HG03571 (cell line): ENCODE measurements at regions not wholly inside any gene's neighbourhood (a gene's known extent, or its start where the extent isn't known, plus 50 kb on each side); places are given as distances from the start of the nearest gene placed in this dataset.
"Not testable (repeated sequence)": the region's sequence is repeated elsewhere in the genome, so short reads cannot be mapped to it uniquely, and the experiment has no call there.

Source experiments
- ATAC-seq: cut with Tn5 transposase; IDR thresholded peaks from one replicate; pipeline ENCODE4 v1.9.1; 2021; ENCODE audit not compliant: unreplicated experiment

DNA sequence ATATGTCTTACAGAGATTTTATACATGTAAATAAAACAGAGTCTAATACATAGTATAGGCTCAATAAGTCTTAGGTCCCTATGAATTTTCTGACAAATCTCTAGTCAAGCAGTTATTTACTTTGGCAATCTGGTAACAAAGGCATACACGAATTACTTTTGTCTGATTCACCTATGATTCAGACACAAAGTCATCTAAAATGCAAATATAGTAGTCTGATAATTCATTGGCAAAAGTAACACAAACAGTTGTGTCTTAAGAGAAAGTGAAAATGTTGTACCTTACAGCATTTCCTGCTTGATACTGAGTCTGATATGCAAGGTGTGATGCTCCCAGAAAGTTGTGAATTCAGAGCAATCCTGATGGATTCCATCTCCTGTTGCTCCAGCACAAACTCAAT is 209.4 kb upstream of the PRSS1 start:
- ATAC-seq, result no peak

DNA sequence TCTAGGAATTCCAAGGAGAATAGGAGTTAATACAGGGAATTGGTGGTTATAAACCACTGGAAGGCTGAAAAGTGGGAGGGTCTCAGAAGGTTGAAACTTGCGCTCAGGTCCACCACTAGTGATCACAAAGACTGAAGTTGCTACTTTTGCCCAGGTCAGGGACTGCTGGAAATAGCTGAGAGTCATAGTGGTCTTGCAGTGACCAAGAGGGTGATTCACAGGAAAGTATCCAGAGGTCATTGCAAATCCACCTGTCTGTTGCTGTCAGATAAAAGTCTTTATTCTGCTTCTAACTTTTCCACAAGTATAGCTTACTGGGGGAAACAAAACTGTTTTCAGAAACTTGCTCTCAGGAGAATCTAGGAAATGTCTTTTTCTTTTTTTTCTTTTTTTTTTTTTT is 211.5 kb upstream of the PRSS1 start:
- ATAC-seq, result no peak

DNA sequence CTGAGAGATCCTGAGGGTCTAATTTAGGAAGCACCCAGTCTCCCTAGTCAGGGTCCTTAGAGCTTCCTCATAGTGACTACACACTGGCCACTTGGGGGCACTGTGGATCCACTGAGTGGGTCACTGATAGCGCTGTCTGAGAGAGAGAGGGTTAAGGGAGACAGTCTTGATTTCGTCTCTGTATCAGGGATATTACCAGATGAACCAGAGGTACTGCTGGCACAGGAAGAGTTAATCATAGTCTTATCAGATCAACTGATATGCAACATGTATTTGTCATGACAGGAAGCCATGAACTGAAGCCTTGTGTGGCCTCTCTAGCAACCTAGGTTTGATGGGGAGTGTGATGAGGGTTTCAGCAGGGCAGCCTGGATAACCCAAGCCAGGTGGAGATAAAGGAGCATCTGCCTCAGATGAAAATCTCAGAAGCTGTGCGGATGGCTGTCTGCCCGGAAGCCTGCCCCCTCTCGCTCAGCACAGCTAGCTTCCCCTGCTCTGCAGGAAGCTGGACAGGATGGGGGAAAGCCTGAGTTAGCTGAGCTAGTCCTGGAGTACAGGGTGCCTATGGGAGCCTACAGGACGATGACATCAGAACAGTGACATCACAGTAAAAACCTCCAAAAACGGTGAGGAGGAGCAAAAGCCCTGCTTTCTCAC is 214.0 kb upstream of the PRSS1 start:
- ATAC-seq, result peak; percentile 91

DNA sequence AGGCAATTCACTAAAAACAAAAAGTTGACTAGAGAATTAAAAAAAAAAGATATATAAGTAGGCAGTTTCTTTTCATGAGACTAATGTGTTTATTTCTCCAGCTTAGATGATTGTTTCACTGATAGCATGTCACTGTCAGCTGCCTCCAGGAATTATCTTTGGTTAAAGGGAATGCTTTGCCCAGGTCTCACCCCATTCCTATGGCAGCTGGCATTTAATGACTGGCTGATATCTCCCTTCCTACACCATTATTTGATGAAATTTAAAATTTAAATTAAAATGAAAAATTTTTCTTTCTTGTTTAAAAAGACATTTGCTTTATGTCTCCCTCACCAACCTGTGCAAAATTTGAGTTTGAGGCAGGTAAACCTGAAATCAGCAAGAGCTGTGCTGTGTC is 214.5 kb upstream of the PRSS1 start:
- ATAC-seq, result no peak

DNA sequence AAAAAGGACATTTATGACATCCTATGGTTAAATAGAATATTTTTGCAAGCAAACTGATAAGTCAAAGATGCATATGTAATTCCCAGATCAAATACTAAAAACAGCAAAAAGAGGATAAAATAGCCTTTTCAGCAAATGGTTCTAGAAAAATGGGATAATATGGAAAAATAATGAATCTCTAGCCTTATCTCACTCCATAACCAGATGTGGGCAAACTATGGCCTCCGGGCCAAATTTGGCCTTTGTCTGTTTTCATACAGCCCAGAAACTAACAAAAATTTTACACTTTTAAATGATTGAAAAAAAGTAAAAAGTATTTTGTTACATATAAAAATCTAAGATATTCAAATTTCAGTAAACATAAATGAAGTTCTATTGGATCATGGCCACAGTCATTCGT is 215.4 kb upstream of the PRSS1 start:
- no peak for ATAC-seq

DNA sequence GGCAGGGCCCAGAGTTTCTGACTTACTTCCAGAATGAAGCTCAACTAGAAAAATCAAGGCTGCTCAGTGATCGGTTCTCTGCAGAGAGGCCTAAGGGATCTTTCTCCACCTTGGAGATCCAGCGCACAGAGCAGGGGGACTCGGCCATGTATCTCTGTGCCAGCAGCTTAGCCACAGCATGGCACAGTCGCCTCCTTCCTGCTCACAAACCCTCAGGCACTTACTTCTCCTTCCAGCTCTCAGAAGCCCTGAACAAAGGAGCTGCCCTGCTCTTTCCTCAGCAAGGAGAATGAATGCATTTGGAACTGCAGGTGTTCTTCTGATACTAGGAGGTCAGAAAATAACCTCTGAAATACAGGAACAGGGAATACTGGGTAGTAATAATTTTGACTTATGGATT is 219.7 kb upstream of the PRSS1 start:
- no peak for ATAC-seq

DNA sequence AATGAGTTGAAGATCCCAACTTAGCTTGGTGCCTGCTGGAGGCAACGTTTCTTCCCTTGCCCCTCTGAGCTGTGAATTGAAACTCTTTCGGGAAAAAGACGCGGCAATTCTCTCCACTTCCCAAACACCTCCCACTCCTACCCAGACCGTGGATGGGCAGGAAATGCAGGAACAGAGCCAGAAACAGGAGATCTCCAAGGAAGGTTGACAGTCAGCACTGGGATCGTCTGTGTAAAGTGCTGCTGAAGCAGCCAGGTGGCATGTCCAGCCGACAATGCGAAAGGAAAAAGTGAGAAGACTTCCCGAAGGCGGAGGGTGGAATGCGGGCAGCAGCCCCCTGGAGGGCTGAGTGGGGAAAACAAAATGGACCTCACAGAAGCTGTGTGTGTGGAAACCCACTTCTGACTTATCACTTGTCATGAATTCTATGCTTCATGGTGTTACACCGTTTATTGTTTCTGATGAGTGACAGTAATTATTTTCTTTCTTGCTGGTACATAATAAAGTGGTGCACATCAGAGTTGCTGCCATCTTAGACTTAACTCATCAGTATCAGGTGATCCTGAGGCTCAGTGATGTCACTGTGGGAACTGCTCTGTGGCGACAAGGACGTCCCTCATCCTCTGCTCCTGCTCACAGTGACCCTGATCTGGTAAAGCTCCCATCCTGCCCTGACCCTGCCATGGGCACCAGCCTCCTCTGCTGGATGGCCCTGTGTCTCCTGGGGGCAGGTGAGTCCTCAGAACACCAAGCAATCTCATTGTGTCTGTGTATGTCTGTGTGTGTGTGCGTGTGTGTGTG is 220.5 kb upstream of the PRSS1 start:
- ATAC-seq, result no peak

DNA sequence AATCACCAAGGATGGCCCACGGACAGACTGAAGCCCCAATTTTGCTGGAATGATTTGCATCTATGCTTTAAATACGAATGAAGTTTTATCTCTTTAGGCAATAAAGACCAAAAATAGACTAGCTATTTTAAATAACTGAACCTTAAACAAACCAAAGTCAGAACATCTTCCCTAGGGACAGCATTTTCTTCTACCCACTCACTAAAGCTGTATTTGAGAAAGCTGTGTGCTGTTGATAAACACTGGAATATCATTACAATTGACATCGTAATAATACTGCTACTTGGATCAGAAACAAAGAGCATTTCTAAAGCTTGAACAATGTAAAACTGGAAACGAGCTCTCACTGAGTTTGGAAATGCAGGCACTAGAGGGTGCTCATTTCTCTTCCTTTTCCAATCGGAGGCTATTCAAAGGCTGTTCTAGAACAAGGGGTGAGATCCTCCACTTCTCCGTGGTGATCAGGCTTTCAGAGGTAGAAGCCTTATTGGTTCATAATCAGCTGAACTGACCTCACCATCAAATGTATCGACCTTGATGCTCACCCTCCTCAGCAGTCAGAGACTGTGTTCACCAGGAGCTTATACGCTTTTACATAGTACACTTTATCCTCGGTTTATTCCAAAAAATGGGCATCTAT is 225.3 kb upstream of the PRSS1 start:
- ATAC-seq, result no peak

DNA sequence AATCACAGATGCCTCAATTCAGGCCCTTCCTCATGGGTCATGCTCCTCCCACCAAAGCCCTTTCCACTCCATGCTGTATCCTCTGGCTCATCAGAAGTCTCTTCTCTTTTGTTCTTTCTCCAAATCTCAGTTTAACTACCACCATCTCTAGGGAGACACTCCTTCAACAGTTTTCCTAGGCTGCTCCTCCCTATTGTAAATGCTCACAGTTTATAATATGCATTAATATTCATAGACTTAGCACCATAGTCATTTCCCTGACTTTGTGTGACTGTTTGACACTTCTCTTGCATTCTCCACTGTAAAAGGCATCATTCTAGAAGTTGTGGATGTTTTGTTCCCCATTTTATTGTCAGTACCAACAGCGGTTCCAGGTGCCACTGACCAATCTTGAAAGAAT is 226.5 kb upstream of the PRSS1 start:
- no peak for ATAC-seq

DNA sequence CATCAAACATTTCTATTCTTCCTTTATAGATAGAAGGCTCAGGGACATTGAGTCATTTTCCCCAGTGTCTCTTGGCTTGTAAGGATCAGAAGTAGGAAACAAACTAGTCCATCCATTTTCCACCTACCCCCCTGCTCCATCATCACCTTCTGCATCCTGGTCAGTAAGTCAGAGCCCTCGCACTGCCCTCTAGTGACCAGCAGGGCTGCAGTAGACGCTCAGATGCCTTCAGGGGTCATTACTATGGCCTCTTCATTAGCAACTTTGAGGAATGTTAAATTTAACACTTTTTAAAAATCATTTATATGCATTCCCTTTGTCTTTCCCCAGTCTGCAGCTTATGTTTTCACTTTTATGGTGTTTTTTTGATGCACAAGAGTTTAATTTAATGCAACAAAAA is 228.4 kb upstream of the PRSS1 start:
- not testable (repeated sequence) for ATAC-seq

DNA sequence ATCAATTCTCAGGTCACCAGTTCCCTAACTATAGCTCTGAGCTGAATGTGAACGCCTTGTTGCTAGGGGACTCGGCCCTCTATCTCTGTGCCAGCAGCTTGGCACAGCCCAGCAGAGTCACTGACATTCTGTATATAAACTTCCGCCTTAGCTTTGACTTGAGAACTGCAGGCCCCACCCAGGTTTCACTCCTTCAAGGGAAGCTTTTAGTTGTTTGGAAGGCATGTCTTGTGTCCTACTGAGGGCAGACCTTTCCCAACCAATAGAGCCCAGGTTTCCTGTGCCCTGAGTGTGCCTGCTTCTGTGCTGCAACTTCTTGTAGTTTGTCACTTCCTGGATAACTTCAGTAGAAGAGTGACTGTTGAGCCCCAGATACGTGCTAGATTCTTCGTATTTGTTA is 228.8 kb upstream of the PRSS1 start:
- not testable (repeated sequence) for ATAC-seq

DNA sequence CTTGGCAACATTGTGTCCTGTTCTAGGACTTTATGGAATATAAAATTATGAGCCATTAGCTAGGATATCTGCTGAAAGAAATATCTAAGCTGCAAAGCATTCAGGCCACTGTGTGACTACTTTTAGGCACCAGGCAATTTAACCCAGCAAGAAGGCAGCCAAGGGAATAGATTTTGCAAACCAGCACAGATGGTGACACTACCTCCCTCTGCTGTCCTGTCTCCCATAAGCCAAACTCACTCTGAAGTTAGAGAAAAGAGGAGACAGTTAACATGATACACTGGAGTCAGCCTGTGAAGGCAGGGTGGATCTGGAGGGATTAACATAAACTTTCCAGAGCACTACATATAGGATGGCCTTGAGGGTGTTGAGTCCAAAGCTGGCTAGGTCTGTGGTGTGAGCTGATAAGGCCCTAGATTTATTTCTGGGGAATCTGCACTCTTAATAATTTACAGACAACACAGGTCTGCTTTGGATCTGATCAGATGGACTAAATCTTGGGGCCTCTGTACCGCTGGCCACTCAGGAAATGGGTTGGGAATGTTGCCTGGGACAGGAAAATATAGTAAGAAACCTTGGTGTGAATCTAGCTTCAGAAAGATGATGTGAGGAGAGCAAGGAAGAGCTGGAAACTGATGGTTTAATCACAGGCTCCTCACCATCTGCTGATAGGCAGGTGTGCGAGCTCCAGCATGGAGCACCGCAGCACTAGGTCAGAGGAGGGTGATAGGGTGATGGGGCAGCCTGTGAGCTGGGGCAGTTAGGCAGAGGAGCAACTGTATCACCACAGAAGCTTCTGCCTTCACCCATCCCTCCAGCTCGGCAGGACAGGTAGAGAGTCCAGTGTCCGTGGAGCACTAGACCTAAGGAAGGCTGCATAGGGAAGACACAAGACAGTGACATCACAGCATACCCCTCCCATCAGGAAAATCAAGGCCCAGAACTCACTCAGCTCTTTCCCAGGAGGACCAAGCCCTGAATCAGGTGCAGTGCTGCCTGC is 229.9 kb upstream of the PRSS1 start:
- ATAC-seq, result no peak

DNA sequence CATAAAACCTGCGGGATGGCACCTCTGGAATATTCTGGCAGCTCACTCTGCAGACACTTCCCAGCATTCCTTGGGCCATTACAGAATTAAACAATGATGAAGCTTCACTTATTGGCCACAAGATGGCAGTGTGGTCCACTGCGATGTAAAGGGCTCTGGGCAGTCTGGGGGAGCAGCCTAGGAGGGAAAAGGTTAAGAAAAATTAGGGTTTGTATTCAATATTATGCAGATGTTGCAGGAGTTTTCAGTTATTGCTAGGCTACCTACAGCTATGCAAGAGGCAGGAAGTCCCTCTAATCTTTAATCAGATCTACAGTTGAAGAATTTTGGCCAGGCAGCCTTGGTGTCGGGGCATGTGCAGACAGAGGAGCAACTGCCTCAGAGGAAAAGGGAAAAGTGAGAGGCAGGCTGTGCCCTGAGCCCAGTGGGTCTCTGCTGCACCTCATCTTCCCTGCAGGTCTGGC is 233.2 kb upstream of the PRSS1 start:
- ATAC-seq, result peak; percentile 89

DNA sequence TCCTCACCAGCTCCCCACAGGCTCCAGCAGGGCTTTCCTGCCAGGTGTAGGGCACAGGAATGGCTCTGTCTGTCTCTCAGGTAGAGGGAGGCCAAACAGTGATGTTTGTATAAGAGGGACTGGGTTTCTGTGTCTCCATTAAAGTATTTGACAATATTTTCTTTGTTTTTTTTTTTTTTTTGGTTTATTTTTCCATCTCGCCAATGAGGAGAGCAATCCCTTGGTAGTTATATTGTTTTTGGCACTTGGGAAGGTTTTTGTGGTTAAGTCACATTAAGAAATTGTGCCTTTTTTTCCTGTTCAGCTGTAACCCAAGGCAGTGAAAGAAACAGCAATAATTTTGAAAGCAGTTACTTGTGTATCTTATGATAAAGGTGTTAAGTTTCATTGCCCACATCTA is 234.6 kb upstream of the PRSS1 start:
- ATAC-seq, result not testable (repeated sequence)

DNA sequence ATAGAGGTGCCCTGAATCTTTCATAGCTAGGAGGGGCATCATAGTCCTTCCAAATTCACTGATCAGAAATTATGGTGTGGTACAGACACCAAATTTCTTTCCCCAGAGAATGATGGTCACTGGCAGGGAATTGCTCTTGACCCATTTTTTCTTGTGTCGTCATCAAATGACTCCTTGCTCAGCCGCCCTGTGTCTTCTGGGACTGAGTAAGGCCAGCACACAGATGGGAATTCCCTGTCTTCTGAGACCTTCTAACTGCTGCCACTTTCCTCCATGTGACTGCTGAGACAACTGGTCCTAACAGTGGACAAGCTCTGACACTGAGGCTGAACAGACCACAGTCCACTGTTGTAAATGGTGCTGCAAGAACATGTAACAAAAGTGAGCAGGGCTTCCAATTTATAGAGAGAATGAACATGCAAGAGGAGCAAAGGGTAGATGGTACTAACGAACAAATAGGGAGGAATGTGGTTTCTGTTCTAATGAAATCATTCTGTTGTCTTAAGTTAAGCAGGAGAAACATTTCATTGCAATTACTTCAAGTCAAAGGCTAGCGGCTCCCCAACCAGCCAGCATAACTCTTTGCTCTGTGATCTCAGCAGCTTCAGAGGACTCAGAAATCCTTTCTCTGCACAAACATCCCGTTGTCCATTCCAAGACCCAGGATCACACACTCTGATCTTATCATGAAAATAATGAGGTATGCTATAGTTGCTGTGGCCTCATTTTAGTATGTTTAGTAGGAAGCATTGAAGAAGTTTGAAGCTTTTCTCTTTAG is 235.9 kb upstream of the PRSS1 start:
- ATAC-seq, result no peak

DNA sequence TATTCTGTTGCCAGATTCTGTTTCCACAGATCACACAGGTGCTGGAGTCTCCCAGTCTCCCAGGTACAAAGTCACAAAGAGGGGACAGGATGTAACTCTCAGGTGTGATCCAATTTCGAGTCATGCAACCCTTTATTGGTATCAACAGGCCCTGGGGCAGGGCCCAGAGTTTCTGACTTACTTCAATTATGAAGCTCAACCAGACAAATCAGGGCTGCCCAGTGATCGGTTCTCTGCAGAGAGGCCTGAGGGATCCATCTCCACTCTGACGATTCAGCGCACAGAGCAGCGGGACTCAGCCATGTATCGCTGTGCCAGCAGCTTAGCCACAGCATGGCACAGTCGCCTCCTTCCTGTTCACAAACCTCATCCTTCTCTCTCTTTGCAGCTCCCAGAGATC is 237.5 kb upstream of the PRSS1 start:
- ATAC-seq, result no peak

DNA sequence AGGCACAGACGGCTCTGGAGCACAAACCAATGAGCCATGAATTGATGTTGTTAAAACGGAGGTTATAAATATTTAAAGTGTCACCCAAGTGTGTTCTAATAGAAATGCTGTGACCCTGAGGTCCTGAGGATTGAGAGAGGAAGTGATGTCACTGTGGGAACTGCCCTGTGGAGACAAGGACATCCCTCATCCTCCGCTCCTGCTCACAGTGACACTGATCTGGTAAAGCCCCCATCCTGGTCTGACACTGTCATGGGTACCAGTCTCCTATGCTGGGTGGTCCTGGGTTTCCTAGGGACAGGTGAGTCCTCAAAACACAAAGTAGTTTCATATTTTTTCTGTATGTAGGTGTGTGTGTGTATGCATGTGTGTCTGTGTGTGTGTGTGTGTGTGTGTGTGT is 237.9 kb upstream of the PRSS1 start:
- ATAC-seq, result no peak

DNA sequence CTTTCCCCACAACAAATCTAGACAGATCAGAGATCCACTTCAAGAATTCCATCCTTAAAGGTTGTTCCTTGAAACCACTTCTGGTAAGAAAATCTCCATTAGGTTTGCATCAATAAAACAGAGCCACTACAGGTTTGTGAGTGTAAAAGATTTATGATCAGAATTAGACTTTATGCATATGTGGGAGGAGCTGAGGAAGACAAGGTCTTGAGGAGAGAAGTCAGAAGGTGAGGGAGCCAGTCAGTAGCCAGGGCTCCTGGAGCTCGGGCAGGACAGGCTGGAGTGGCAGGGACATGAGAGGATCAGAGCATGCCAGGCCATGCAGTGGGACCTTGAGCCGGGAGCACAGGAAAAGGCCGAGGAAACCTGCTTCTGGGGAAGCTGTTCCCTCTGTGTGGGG is 240.0 kb upstream of the PRSS1 start:
- ATAC-seq, result not testable (repeated sequence)

DNA sequence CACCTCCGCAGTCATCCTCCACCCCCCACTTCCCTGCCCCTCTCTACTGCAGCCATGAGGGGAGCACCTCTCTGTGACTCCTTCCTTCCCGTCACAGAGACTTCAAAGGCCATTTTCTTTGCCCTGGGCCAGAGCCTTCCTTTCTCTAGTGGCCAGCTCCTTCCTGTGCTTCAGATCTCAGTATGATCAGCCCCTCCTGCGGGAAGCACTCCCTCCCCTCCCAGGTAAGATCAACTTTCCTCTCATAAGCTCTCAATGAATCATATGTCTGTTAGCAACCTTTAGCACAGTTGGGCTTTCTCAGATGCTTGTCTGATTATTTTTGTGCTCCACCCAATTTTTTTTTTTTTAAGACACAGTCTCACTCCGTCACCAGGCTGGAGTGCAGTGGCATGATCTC is 241.0 kb upstream of the PRSS1 start:
- ATAC-seq, result no peak

DNA sequence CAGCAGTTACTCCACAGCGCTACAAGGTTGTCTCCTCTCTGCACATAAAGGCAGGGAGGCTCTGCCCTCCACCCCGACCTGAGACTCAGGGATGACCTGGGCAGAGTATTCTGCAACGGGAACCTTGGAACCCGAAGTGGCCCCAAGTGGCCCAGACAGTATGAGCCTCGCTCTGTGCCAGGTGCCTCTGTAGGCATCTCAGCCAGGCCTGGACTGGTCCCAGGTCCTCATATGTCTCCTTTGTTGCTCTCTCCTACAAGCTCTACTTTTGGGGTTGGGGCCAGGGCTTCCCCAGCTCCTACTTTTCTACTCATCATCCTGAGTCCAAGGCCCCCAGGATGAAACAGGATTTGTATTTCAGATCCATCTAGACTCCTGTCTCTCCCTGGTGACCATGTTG is 241.5 kb upstream of the PRSS1 start:
- ATAC-seq, result no peak
